ENCODE measurements at regions not wholly inside any gene's neighbourhood (a gene's known extent, or its start where the extent isn't known, plus 50 kb on each side); places are given as distances from the start of the nearest gene placed in this dataset.

DNA sequence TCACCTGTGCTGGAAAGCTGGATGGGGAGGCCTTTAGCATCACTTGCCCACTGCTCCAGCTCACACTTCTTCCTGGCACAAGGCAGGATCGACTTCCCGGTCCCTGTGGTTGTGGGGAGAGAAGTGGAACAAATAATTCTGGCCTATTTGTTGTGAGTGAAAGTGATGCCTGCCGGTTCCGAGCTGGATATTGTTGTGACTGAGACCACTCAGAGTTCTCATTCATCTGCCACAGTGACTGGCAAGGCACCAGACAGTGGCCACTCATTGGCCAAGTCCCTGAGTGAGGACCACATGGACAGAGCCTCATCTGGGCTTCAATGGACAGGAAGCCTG, 191.9 kb downstream of the PTPRU start (continued):
- TF ChIP-seq, protein P1, sequence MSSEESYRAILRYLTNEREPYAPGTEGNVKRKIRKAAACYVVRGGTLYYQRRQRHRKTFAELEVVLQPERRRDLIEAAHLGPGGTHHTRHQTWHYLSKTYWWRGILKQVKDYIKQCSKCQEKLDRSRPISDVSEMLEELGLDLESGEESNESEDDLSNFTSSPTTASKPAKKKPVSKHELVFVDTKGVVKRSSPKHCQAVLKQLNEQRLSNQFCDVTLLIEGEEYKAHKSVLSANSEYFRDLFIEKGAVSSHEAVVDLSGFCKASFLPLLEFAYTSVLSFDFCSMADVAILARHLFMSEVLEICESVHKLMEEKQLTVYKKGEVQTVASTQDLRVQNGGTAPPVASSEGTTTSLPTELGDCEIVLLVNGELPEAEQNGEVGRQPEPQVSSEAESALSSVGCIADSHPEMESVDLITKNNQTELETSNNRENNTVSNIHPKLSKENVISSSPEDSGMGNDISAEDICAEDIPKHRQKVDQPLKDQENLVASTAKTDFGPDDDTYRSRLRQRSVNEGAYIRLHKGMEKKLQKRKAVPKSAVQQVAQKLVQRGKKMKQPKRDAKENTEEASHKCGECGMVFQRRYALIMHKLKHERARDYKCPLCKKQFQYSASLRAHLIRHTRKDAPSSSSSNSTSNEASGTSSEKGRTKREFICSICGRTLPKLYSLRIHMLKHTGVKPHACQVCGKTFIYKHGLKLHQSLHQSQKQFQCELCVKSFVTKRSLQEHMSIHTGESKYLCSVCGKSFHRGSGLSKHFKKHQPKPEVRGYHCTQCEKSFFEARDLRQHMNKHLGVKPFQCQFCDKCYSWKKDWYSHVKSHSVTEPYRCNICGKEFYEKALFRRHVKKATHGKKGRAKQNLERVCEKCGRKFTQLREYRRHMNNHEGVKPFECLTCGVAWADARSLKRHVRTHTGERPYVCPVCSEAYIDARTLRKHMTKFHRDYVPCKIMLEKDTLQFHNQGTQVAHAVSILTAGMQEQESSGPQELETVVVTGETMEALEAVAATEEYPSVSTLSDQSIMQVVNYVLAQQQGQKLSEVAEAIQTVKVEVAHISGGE (CRISPR knock-in tag; IDR thresholded peaks at IDR 0.05), result no peak
- no peak for TF ChIP-seq PAX8 (IDR thresholded peaks at IDR 0.05)

DNA sequence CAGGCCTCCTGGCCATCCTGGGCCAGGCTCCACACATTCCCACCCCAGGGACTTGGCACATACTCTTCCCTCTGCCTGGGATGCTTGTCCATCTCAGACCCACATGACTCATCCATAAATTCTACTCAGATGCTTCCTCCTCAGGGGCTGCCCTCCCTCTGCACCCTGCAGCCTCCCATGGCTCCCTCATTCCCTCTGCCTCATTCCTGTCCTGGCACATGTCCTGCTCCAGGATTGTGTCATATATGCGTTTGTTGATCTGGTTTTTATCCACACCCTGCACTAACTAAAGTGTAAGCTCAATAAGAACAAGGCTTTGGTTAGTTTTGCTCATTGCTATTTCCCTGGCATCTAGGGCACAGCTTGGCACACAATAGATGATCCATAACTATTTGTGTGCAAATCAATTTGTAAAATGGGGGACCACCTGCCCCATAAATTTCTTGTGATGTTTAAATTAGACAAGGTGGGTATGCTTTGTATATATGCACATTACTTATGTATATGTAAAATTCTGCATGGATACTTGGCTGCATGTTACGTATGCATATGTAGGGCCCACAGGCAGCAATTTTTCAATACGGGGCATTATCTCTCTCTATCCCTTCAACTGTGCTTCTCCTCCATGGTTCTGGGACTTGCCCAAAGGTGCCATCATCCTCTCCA, 191.4 kb downstream of the PTPRU start:
- POLR2A ChIA-PET, result no interaction called here
- Histone ChIP-seq H3K79me2 (ENCODE audit: control insufficient read depth, insufficient read depth, low read length) (no peaks in the 10 kb centered on the region), H3K27ac (ENCODE audit: control insufficient read depth, insufficient read depth) (no peak overlapping the region), H4K20me1 (ENCODE audit: control insufficient read depth, insufficient read depth) (no peaks in the 10 kb centered on the region), H3K9me3 (replicated peaks; ENCODE audit: control insufficient read depth, insufficient read depth, low read length) (no peaks in the 10 kb centered on the region; the same call in 2 of the 3 replicates), H2AFZ (ENCODE audit: control insufficient read depth, low read depth, low read length) (no peak overlapping the region), H3K4me2 (ENCODE audit: control insufficient read depth, insufficient read depth) (no peak overlapping the region), H3K27me3 (replicated peaks in 1 of 2; ENCODE audit: control insufficient read depth in 2 of 2, insufficient read depth in 2 of 2, low read length in 1 of 2) (no peaks in the 10 kb centered on the region; a peak in 1 of 4 replicates), H3K4me3 (no peak overlapping the region), H3K36me3 (ENCODE audit: control insufficient read depth in 2 of 2, insufficient read depth in 2 of 2, low read length in 1 of 2) (no peaks in the 10 kb centered on the region), H3K9ac (ENCODE audit: control insufficient read depth, insufficient read depth, low read length) (no peak overlapping the region), H3K4me1 (ENCODE audit: control insufficient read depth, insufficient read depth, low read length) (no peaks in the 10 kb centered on the region)
- WGBS (ENCODE audit: insufficient coverage, insufficient replicate concordance, low lambda C conversion rate, missing lambda C conversion rate), result 0% methylated on average over 3 of the region's 3 CpGs
- ATAC-seq, result no peak
- TF ChIP-seq, protein P2, sequence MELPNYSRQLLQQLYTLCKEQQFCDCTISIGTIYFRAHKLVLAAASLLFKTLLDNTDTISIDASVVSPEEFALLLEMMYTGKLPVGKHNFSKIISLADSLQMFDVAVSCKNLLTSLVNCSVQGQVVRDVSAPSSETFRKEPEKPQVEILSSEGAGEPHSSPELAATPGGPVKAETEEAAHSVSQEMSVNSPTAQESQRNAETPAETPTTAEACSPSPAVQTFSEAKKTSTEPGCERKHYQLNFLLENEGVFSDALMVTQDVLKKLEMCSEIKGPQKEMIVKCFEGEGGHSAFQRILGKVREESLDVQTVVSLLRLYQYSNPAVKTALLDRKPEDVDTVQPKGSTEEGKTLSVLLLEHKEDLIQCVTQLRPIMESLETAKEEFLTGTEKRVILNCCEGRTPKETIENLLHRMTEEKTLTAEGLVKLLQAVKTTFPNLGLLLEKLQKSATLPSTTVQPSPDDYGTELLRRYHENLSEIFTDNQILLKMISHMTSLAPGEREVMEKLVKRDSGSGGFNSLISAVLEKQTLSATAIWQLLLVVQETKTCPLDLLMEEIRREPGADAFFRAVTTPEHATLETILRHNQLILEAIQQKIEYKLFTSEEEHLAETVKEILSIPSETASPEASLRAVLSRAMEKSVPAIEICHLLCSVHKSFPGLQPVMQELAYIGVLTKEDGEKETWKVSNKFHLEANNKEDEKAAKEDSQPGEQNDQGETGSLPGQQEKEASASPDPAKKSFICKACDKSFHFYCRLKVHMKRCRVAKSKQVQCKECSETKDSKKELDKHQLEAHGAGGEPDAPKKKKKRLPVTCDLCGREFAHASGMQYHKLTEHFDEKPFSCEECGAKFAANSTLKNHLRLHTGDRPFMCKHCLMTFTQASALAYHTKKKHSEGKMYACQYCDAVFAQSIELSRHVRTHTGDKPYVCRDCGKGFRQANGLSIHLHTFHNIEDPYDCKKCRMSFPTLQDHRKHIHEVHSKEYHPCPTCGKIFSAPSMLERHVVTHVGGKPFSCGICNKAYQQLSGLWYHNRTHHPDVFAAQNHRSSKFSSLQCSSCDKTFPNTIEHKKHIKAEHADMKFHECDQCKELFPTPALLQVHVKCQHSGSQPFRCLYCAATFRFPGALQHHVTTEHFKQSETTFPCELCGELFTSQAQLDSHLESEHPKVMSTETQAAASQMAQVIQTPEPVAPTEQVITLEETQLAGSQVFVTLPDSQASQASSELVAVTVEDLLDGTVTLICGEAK (IDR thresholded peaks at IDR 0.05; ENCODE audit: borderline replicate concordance), result no peak
- TF ChIP-seq PML (IDR thresholded peaks at IDR 0.05; ENCODE audit: low read length) (no peak), BACH1 (IDR thresholded peaks at IDR 0.05; ENCODE audit: borderline replicate concordance) (no peak)
- BruUV-seq (replicated peaks), result no TSS peak
- RAD21 ChIA-PET (ENCODE audit: unreplicated experiment), result no interaction called here
- CTCF ChIA-PET, result no interaction called here
- in situ Hi-C loops (cut with MboI), result no loop called here
- DNase-seq (ENCODE audit: low read depth, low spot score), result no peak
- no peak for FAIRE-seq
- SMC1A ChIA-PET (ENCODE audit: uncharacterized antibody, unreplicated experiment), result no interaction called here
- intact Hi-C loops (cut with micrococcal nuclease; ENCODE audit: unreplicated experiment), result no loop called here
